Fibroblast of lung (primary cell): ENCODE measurements at regions not wholly inside any gene's neighbourhood (a gene's known extent, or its start where the extent isn't known, plus 50 kb on each side); places are given as distances from the start of the nearest gene placed in this dataset.

Source experiments
- DNase-seq, 2 donors: peaks; one replicate each; pipeline versions ENCODE4 v3.0.0 to v3.0.0-alpha.2; 2010; ENCODE audit warnings: low read depth in 2 of 2
- H2AFZ ChIP-seq: 2 replicates; pipeline ENCODE4 v1.5.1; 2012; ENCODE audit warnings: low read length, control low read depth, inconsistent platforms
- H3K27ac ChIP-seq: 2 replicates; pipeline ENCODE4 v1.5.1; 2011; ENCODE audit warnings: low read length, control low read depth; ENCODE audit not compliant: insufficient read depth
- H3K27me3 ChIP-seq: 2 replicates; pipeline ENCODE4 v1.5.1; 2011; ENCODE audit warnings: mild to moderate bottlenecking, low read length; ENCODE audit not compliant: control insufficient read depth, insufficient read depth
- H3K36me3 ChIP-seq: 2 replicates; pipeline ENCODE4 v1.5.1; 2011; ENCODE audit warnings: low read length; ENCODE audit not compliant: control insufficient read depth, insufficient read depth
- H3K4me1 ChIP-seq: 2 replicates; pipeline ENCODE4 v1.5.1; 2011; ENCODE audit warnings: low read length; ENCODE audit not compliant: control insufficient read depth, insufficient read depth; ENCODE audit errors: extremely low read depth
- H3K4me2 ChIP-seq: 2 replicates; pipeline ENCODE4 v1.5.1; 2011; ENCODE audit warnings: low read length, control low read depth; ENCODE audit not compliant: insufficient read depth; ENCODE audit errors: extremely low read depth
- H3K4me3 ChIP-seq, 4 experiments: fragments of 200-600 bp in 1 of 4; sonication (generic) in 1 of 4; replicated peaks in 1 of 4; 2 replicates each; pipeline ENCODE4 v1.5.1; 2011 to 2016; ENCODE audit warnings: low read length in 4 of 4, low read depth in 3 of 4, mild to moderate bottlenecking in 3 of 4, control low read depth in 2 of 4, inconsistent platforms in 1 of 4, mixed read lengths in 1 of 4; ENCODE audit not compliant: insufficient read depth in 1 of 4; ENCODE audit errors: control extremely low read depth in 1 of 4
- H3K79me2 ChIP-seq: 2 replicates; pipeline ENCODE4 v1.5.1; 2012; ENCODE audit warnings: mild to moderate bottlenecking, low read length, inconsistent platforms; ENCODE audit not compliant: control insufficient read depth, insufficient read depth
- H3K9ac ChIP-seq: 2 replicates; pipeline ENCODE4 v1.5.1; 2011; ENCODE audit warnings: mild to moderate bottlenecking, low read length, control low read depth; ENCODE audit not compliant: insufficient read depth
- H3K9me3 ChIP-seq: 2 replicates; pipeline ENCODE4 v1.5.1; 2012; ENCODE audit warnings: low read depth, low read length; ENCODE audit not compliant: control insufficient read depth, insufficient read depth
- H4K20me1 ChIP-seq: 2 replicates; pipeline ENCODE4 v1.5.1; 2011; ENCODE audit warnings: low read length; ENCODE audit not compliant: control insufficient read depth, insufficient read depth; ENCODE audit errors: extremely low read depth
- EZH2 ChIP-seq: IDR thresholded peaks from 2 replicates; pipeline ENCODE4 v1.5.1; 2012; ENCODE audit warnings: low read length, control low read depth, mild to moderate bottlenecking; ENCODE audit errors: missing control alignments
- TF ChIP-seq, protein P1 (sequence below), 2 donors: IDR thresholded peaks in 1 of 2; conservative IDR thresholded peaks in 1 of 2; 1 replicate in 1 of 2; 2 replicates in 1 of 2; pipeline ENCODE4 v1.5.1; 2011 to 2012; ENCODE audit warnings: low read length in 2 of 2, control low read depth in 1 of 2, inconsistent platforms in 1 of 2, low read depth in 1 of 2, mild to moderate bottlenecking in 1 of 2

DNA sequence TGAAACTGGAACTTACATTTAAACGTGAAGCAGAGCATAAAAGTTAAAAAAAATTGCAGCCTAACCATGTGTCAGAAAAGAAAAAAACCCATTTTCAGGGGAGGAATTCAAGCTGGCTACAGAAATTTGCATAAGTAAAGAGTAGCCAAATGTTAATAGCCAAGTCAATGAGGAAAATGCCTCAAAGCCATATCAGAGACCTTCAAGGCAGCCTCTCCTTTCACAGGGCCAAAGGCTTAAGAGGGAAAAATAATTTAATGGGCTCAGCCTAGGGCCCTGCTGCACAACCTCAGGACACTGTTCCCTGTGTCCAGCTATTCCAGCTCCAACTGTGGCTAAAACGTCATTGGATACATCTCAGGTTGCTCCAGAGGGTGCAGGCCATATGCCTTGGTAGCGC lies 749.5 kb downstream of the FLRT2 start:
- no peaks in the 10 kb centered on the region for H3K27me3 ChIP-seq
- H3K4me3 ChIP-seq, result no peak overlapping the region
- H3K36me3 ChIP-seq, result no peaks in the 10 kb centered on the region
- H3K4me1 ChIP-seq, result no peaks in the 10 kb centered on the region
- TF ChIP-seq EZH2, result no peak
- TF ChIP-seq, protein P1, sequence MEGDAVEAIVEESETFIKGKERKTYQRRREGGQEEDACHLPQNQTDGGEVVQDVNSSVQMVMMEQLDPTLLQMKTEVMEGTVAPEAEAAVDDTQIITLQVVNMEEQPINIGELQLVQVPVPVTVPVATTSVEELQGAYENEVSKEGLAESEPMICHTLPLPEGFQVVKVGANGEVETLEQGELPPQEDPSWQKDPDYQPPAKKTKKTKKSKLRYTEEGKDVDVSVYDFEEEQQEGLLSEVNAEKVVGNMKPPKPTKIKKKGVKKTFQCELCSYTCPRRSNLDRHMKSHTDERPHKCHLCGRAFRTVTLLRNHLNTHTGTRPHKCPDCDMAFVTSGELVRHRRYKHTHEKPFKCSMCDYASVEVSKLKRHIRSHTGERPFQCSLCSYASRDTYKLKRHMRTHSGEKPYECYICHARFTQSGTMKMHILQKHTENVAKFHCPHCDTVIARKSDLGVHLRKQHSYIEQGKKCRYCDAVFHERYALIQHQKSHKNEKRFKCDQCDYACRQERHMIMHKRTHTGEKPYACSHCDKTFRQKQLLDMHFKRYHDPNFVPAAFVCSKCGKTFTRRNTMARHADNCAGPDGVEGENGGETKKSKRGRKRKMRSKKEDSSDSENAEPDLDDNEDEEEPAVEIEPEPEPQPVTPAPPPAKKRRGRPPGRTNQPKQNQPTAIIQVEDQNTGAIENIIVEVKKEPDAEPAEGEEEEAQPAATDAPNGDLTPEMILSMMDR (conservative IDR thresholded peaks at IDR 0.05 in 1 of 2, IDR thresholded peaks at IDR 0.05 in 1 of 2; ENCODE audit: low read depth in 1 of 2, low read length in 2 of 2), result no peak
- H3K27ac ChIP-seq, result no peak overlapping the region
- DNase-seq, result no peak
- no peak overlapping the region for H3K9ac ChIP-seq
- H3K79me2 ChIP-seq, result no peaks in the 10 kb centered on the region
- H2AFZ ChIP-seq, result no peak overlapping the region
- no peaks in the 10 kb centered on the region for H4K20me1 ChIP-seq
- H3K9me3 ChIP-seq, result no peaks in the 10 kb centered on the region
- no peak overlapping the region for H3K4me2 ChIP-seq

DNA sequence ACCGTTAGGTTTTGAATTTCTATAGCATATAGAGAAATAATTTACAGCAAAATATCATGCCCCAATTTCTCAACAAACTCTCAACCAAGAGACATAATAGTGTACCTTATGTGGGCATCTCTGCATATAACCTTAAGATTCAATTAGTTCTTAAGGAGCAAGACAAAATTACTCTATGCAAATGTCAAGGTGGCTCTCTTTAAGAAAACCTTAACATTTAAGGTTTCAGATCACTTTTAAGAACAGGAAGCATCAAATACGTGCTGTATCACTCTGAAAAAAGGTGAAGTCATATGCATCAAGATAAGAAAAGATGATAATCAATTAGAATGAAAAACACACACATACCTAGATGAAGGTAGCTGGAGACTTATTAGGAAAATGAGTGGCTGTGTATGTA lies 728.0 kb downstream of the FLRT2 start:
- no peaks in the 10 kb centered on the region for H3K27me3 ChIP-seq
- H4K20me1 ChIP-seq, result no peaks in the 10 kb centered on the region
- H3K4me3 ChIP-seq, result no peak overlapping the region
- no peak overlapping the region for H3K9ac ChIP-seq
- no peaks in the 10 kb centered on the region for H3K4me1 ChIP-seq
- H3K79me2 ChIP-seq, result no peaks in the 10 kb centered on the region
- H3K9me3 ChIP-seq, result no peaks in the 10 kb centered on the region
- no peak overlapping the region for H2AFZ ChIP-seq
- no peak overlapping the region for H3K27ac ChIP-seq
- H3K36me3 ChIP-seq, result no peaks in the 10 kb centered on the region
- H3K4me2 ChIP-seq, result no peak overlapping the region
- TF ChIP-seq, protein P1 (conservative IDR thresholded peaks at IDR 0.05 in 1 of 2, IDR thresholded peaks at IDR 0.05 in 1 of 2; ENCODE audit: low read depth in 1 of 2, low read length in 2 of 2), result no peak
- TF ChIP-seq EZH2, result no peak
- no peak for DNase-seq

DNA sequence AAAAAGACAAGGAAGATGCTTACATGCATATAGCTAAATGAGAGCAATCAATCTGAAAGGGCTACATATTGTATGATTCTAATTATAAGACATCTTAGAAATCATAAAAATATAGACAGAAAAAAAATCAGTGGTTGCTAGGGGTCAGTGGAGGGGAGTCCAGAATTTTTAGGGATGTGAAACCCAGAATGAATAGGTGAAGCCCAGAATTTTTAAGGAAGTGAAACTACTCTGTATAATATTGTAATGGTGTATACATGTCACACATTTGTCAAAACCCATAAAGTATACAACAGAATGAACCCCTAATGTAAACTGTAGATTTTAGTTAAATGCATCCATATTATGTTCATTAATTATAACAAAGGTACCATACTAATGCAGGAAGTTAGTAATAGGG lies 713.2 kb downstream of the FLRT2 start:
- Histone ChIP-seq H3K4me2 (no peak overlapping the region), H2AFZ (no peak overlapping the region), H3K4me1 (no peaks in the 10 kb centered on the region), H3K79me2 (no peaks in the 10 kb centered on the region), H4K20me1 (no peaks in the 10 kb centered on the region), H3K9ac (no peak overlapping the region), H3K4me3 (no peak overlapping the region), H3K27ac (no peak overlapping the region), H3K9me3 (no peaks in the 10 kb centered on the region), H3K36me3 (no peaks in the 10 kb centered on the region), H3K27me3 (no peaks in the 10 kb centered on the region)
- TF ChIP-seq EZH2, result no peak
- TF ChIP-seq, protein P1 (conservative IDR thresholded peaks at IDR 0.05 in 1 of 2, IDR thresholded peaks at IDR 0.05 in 1 of 2; ENCODE audit: low read depth in 1 of 2, low read length in 2 of 2), result no peak
- DNase-seq, result no peak
